ENCODE measurements at regions not wholly inside any gene's neighbourhood (a gene's known extent, or its start where the extent isn't known, plus 50 kb on each side); places are given as distances from the start of the nearest gene placed in this dataset.

DNA sequence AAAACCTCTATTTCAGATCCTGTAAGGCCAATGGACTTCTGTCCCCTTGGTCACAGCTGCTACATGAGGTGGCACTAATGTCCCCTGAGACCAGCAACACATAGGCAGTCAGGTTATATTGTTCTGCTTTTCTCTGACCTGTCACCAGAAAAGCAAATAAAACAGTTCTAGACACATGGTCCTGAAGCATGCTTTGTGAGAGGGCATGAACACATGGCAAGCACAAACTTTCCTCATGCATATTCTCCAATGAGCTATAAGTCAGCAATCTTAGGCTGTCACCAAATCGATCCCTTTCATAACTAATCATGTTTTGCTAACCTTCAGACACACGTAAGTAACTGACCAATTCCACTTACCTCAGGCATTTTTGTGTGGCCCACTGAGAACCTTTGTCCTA is 225.4 kb upstream of the ZC3H12C start:
- no peak for DNase-seq

DNA sequence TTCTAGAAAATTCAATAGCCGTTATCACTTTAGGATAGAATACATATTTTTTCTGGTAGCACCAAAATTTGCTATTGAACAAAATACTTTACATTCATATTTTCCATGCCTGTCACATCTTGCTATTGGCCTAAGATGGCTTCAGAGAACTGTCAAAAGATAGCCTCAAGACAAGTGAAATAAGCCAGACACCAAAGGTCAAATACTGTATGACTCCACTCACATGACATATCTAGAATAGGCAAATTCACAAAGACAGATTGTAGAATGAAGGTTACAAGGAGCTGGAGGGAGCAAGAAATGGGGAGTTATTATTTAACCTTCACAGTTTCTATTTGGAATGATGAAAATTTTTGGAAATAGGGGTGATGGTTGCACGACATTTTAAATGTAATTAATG is 223.7 kb upstream of the ZC3H12C start:
- DNase-seq: no peak

DNA sequence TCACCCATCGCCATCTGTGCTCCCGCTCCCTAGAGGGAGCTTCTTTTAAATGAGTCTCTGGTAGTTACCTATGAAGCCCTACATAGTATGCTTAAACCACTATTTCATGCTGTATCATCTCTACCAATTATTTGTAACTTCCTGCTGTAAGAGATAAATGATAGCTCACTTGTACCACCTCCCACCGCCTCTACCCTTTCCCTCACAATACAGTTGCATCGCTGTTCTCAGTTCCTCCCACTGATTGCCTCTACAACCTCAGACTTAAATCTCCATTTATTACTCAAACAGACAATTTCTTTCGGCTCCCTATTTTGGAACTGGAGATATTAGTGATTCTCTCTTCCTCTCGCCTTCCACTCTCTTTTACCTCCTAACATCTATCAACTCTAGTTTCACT is 222.9 kb upstream of the ZC3H12C start:
- no peak for DNase-seq

DNA sequence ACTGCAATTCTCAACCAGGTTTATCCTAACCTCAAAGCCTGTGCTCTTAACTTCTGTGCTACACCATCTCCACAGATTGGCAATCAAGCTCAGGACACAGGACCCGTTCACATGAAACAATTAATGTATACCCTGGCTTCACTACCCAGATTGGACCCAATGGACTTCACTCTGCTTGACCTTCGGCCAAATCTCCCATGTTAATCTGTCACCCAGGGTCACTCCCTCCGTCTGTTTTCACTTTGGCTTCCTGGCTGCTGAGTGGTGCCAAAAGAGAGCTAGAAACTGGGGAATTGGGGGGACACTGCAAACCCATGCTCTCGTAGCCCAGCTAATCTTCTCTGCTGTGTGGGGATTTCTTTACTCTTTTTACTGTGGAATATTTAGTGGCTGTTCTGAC is 216.1 kb upstream of the ZC3H12C start:
- no peak for DNase-seq

DNA sequence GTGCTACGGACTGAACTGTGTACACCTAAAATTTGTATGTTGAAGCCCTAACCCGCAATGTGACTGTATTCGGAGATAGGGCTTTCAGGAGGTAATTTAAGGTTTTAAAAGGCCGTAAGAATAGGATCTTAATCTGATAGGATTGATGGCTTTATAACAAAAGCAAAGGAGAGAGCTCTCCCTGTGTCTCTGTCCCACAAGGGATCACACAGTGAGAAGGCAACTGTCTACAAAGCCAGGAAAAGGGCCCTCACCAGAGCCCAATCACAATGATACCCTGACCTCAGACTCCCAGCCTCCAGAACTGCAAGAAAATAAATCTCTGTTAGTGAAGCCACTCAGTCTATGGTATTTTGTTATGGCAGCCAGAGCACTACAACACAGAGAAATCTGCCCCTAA is 208.7 kb upstream of the ZC3H12C start:
- no peak for DNase-seq

DNA sequence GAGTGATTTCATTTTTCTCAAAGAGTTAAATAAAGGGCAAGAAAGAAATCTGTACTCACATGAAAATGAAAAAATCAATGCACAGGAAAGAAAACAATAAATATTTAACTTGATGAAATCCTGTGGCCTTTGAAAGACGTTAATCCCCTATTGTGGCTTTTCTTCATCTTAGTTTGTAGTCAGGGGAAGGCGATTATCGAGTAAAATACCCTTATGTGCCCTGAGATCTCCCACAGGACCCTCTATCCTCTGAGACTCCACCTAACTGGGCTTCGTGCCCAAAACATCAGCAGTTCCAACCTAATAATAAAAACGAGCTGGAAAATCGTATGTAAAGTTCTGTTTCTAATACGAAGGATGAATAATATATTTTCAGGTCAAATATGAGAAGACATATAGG is 208.2 kb upstream of the ZC3H12C start:
- DNase-seq: no peak

DNA sequence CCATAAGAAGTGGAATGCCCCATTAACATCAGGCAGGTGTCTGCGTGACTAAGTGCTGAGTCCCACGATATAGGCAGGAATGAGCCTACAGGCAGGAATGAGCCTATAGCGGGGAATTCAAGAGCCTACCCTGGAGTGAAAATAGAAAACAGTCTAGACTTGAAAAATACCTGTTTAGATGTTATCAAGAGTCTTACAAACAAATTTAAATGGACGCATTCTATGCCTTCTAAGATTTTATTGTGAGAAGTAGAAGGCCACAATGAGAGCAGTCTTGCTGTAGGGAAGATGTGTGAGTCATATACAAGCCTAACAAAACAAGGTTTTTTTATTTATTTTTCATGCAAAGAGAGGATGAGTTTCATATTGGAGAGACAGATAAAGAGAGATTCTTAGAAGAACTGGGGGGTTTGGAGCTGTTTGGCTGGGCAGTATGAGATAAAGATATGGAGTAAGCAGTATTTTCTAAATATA is 200.8 kb upstream of the ZC3H12C start:
- DNase-seq: no peak

DNA sequence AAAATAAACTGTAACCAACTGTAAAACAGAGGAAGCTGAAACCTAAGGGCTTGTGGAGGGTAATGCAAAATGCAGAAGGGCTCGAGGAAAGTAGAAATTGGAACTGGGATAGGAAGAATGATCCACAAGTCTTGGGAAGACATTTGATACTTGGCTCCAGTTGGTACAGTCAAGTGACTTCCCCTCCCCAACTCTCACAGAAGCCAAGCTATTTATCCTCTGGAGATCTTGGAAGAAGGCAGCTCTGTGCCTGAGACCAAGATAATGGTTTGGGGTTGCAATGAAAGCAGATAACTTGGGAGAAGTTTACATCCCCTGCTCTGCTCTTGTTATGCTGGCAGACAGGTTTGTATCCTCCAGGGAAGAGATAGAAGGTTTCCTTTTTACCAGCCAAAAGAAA is 198.9 kb upstream of the ZC3H12C start:
- DNase-seq: no peak

DNA sequence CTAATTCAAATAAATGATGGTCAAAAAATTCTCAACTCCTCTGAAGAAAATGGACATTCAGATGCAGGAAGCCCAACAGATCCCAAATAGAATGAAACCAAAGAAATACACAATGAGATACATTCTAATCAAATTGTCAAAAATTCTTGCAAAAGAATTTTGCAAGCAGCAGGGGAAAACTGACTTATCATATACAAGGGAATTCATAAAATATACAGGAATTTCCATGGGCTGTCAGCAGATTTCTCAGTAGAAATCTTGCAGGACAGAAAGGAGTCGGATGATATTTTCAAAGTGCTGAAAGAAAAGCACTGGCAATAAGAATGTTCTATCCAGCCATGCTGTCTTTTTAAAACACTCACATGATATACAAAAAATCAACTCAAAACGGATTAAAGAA is 194.6 kb upstream of the ZC3H12C start:
- no peak for DNase-seq

DNA sequence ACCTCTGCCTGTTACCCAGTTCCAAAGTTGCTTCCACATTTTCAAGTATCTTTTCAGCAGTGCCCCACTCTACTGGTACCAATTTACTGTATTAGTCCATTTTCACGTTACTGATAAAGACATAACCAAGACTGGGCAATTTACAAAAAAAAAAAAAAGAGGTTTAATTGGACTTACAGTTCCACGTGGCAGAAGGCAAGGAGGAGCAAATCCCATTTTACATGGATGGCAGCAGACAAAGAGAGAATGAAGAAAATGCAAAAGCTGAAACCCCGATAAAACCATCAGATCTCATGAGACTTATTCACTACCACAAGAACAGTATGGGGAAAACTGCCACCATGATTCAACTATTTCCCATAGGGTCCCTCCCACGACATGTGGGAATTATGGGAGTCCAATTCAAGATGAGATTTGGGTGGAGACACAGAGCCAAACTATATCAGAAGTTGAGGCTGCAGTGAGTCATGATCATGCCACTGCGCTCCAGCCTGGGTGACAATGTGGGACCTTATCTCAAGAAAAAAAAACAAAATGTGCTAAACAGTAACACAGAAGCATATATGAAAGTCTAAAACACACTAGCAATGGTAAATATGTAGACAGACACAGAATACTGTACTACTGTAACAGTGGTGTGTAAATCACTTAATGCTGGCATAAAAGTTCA is 190.3 kb upstream of the ZC3H12C start:
- no peak for DNase-seq

DNA sequence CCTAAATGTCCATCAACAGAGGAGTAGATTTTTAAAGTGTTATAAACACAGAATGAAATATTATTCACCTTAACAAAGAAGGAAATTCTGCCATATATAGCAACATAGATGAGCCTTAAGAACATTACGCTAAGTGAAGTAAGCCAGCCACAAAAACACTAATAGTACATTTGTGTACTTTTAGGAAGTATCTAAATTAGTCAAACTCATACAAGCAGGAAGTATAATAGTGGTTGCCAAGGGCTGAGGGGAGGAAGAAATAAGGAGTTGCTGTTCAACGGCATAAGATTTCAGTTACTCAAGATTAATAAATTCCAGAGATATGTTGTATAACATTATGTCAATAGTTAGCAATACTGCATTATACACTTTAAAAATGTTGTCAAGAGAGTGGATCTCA is 181.7 kb upstream of the ZC3H12C start:
- no peak for DNase-seq

DNA sequence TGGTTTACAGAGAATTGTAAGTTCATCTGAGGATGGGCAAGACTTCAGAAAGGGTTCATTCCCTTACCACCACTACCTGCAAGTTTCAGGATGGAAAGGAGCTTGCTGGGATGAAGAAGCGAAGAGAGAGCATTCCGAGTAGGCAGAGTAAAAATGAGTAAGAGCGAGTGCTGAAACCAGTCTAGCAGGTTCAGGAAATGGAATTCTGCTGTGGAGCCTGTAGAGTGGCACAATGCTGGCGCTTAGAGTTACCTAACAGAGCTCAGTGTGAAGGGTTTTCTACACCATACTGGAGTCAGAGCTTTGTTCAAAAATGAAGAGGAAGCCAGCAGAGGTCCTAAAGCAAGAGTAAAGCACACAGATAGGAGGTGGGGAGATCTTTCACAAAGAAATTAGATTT is 179.2 kb upstream of the ZC3H12C start:
- peak; percentile 63 for DNase-seq

DNA sequence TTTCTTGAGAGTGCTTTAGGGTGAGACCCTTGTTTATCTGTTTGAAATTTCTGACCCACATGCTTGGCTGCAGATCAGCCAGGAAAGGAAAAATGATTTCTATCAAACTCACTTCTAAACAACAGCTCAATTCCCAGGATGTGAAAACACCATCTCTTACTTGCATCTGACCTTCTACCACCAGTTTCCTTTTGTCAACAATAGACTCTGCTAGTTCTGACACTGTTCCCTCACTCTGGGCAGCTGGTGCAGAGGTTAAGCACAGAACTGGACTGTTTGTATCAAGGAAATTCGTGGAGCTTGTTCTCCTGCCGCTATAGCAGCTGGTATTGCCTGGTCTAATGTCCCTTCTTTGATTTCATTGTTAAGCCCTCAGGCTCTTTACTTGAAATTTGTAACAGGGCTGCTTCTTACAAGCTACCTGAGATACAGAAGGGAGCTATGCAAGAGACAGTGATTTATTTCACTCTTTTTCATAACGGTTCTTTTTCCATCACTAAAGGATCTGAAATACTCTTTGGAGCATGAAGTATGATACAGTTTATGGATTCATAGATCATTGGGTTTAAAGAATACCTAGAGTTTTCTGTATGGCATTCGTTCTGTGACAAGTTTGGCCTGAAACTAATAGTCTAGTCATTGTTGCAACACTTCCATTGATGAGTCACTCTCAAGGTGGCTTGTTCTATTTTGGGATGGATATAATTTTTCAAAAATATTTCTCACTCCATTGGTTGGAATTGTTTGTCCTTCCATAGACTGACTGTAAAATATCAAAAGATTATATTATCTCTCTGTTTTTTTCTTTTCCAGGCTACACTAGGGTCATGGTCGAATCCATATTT is 178.2 kb upstream of the ZC3H12C start:
- DNase-seq: no peak

DNA sequence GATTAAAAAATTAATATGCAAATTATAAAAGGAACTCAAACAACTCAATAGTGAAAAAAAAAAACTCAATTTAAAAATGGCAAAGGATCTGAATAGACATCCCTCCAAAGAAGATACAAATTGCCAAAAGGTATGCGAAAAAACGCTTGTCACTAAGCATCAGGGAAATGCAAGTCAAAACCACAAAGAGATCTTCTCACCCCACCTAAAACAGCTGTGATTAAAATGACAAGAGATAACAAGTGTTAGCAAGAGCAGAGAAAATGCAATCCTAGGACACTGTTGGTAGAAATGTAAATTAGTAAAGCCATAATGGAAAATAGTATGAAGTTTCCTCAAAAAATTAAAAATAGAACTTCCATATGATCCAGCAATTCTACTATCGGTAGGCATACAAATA is 166.3 kb upstream of the ZC3H12C start:
- no peak for DNase-seq

DNA sequence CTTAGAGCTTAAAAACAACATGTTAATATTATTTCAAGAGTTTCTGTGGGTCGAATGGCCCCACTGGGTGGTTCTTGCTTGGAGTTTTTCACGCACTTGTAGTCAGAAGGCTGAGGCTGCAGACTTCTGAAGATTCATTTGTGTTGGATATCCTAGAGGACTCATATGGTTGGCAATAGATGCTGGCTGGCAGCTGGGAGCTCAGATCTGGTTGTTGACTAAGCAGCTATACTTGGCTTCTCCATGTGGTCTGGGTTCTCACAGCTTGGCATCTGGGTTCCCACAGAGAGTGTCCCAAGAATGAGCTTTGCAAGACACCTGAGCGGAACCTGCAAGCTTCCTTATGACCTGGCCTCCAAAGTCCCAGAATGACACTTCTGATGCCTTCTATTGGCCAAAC is 163.9 kb upstream of the ZC3H12C start:
- DNase-seq: no peak

DNA sequence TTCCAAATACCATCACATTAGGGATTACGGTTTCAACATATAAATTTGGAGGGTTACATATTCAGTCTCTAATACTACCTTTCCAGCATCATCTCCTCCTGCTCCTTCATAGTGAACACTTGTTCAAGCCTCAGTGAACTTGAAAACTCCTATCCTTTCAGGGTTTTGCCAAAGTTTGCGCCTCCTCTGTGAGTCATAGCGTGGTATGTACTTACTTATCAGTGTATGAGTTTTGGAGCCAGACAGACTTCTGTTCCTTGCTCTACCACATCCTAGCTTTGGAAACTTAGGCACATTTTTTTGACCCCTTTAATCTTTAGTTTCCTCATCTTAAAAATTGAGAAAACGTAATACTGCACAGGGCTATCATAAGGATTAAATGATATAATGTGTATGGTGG is 160.1 kb upstream of the ZC3H12C start:
- DNase-seq: no peak

DNA sequence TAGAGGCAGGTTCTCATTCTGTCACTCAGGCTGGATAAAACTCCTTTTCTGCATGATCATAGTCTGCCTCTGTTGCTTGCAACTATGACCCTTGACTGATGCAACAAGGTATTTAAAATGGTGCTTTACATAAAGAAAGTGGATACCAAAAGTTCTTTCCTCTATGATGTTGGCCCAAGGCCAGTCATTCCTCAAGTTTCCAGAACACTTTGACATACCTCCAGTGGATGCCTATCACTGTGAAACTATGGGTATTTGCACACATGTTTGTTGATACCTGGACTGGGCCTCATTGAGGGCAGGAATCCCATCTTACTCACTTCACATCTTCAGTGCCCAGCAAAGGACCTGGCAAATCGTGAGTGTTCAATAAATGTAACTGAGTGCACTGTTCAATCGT is 159.0 kb upstream of the ZC3H12C start:
- no peak for DNase-seq

DNA sequence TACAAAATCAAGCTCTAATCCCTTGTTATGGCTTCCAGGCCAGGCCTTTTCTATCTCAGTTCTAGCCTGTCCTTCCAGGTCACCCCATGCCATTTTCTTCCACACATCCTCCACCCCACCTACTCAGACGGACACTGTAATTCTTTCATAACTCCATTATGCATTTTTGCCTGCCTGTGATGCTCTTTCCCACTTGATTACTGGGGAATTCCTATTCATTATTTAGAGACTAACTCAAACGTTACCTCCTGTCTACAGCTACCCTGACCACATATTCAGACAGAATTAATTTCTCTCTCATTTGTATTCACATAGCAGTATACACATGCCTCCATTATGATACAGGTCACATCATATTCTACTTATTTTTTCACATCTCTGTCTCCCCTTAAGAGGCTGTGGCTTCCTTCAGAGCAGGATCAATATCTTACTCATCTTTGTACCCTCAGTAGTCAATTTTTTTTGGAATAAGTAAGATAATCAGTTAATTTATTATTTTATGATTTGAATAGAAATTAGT is 156.5 kb upstream of the ZC3H12C start:
- no peak for DNase-seq

DNA sequence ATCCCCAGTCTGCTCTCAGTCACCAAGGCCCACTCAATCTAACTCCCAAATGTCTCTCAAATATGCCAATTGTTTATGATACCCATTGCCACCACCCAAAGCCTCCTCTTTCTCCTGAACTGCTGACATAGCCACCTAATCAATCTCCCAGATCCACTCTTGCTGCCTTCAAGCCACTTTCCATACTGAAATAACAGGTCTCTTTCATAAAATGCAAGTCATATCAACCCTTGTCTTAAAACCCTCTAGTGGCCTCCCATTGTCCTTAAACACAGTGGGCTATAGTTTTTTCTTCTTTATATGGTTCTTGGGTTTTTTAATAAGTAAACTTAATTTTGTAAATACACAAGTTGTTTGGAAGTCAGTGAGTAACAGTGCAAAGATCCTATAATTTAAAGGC is 155.2 kb upstream of the ZC3H12C start:
- DNase-seq: no peak

DNA sequence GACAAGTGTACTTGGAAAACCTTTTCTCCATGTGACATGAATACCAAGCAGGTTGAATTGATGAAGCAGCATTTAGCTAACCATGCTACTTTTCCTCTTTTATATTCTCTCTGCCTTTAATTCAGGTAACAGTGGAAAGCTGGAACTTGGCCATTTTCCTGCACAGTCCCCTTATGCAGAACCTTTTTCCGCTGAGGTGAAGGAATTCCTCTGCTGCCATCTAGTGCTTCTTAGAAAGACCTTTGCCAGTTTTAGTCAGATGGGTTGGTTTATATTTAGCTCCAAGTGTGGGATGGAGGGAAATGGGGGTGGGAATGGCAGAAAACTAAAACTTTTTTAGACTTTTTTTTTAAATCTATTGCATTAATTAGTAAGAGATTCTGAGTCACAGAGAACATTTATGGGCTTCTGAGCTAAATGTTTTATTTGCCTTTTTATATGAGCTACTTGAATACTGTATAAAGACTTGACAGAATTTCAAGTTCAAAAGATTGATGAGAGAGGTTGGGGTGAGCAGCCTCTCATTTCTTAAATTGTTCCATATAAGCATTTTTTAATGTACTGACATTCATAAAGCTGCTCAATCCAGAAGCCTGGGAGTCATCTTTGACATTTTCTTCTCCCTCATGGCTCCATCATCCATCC is 153.9 kb upstream of the ZC3H12C start:
- peak; percentile 40 for DNase-seq

DNA sequence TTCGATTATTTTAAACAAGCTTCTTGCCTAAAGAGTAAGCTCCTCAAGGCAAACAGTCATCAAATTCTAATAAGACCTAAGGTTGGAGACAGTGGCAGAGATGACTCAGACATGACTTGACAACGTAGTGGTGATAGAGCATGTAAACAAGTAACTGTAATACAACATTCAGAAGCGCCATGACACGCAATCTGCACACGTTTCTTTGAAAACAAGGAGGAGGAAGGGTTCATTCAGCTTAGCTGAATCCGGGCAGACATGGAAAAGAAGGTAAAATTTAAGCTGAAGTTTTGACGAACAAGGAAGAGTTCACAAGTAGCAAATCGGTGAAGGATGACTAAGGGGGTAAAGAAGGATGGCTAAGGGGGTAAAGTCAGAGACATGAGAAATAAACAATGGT is 152.4 kb upstream of the ZC3H12C start:
- DNase-seq: no peak

DNA sequence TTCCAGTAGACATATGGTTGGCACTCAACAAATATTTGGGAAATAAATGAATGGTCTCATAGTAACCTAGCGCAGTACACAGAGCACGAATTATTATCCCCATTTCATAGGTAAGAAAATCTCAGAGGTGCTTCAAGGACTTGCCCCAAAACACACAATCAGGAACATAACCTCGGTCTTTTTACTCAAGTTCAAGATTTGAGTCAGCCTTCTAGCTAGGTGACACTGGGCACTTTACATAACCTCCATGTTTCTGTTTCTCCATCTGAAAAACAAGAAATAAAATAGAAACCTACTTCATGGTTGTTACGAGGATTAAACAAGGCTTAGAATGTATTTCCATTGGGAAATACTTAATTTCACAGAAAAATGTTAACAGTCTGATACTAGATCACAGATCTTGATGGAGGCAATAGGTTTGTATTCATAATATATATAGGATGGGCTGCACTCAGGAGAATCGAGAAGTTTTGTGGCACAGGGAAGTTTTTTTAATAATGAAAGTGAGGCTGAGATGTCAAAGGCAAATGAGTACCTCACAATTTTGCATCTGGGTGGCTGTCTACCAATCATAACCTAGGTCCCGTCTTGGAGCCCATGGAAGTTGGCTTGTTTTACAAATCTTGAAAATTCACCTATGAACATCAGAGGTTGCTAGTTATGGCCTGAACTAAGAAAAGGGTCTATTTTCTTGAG is 147.4 kb upstream of the ZC3H12C start:
- no peak for DNase-seq

DNA sequence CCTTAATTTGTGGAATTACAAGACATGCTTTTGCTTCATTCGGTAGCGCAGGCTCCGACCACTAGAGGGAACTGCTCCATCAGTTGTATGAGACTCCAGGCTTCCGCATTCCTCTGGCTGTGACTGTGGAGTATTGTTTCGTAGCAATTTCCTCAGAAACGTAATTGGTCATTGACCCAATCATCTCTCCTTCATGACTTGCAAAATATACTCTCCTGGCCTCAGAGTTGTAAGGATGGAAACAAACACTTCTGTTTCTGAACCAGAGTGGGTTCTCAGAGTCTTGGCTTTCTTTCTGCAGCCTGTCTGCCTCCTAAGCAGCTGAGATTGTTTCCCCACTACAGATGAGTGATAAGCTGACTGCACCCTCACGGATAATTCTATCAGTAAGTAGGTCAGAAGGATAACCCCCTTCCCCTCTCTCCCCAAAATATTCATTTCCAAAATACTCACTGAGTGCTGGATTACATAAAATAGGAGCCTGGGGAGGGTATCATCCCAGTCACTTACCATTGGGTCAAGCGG is 146.8 kb upstream of the ZC3H12C start:
- peak; percentile 31 for DNase-seq
